ENCODE measurements at regions not wholly inside any gene's neighbourhood (a gene's known extent, or its start where the extent isn't known, plus 50 kb on each side); places are given as distances from the start of the nearest gene placed in this dataset.
"Not testable (repeated sequence)": the region's sequence is repeated elsewhere in the genome, so short reads cannot be mapped to it uniquely, and the experiment has no call there.

DNA sequence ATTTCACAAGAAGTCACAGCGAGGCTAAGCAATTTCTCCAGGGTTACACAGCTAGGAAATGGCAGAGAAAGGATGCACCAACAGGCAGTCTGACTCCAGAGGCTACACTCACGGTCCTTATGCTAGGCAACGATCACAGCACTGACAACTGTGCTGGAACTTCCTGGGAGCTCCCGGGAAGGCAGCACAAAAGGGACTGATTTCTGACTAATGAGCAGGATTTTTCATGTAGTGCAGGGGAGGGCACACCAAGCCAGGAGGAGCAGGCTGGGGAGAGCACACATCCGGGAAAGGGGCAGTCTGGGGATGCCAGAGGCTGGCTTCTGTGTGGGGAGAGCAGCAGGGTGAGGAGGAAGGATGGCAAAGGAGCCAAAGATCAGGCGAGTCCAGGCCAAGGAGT lies 486.7 kb downstream of the OMA1 start:
- intact Hi-C loops (cut with DNase I; ENCODE audit: low total_unique reads), result no loop called here
- Histone ChIP-seq H3K27ac (no peak overlapping the region), H3K4me1 (no peaks in the 10 kb centered on the region), H3K36me3 (no peaks in the 10 kb centered on the region), H3K27me3 (replicated peaks in 1 of 7) (peaks cover 0 to 7% (median 0%) of the 10 kb centered on the region in 7 donors), H3K9me3 (no peaks in the 10 kb centered on the region), H3K4me3 (no peak overlapping the region)
- no peak for DNase-seq
- TF ChIP-seq POLR2AphosphoS5 (IDR thresholded peaks at IDR 0.05) (no peak), POLR2A (IDR thresholded peaks at IDR 0.05) (no peak)
- TF ChIP-seq, protein P1, sequence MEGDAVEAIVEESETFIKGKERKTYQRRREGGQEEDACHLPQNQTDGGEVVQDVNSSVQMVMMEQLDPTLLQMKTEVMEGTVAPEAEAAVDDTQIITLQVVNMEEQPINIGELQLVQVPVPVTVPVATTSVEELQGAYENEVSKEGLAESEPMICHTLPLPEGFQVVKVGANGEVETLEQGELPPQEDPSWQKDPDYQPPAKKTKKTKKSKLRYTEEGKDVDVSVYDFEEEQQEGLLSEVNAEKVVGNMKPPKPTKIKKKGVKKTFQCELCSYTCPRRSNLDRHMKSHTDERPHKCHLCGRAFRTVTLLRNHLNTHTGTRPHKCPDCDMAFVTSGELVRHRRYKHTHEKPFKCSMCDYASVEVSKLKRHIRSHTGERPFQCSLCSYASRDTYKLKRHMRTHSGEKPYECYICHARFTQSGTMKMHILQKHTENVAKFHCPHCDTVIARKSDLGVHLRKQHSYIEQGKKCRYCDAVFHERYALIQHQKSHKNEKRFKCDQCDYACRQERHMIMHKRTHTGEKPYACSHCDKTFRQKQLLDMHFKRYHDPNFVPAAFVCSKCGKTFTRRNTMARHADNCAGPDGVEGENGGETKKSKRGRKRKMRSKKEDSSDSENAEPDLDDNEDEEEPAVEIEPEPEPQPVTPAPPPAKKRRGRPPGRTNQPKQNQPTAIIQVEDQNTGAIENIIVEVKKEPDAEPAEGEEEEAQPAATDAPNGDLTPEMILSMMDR (IDR thresholded peaks at IDR 0.05 in 8 of 11, conservative IDR thresholded peaks at IDR 0.05 in 3 of 11), result no peak
- WGBS, 5 donors, result 56 to 73% (median 70%) methylated on average over 5 to 6 of the region's 6 CpGs

DNA sequence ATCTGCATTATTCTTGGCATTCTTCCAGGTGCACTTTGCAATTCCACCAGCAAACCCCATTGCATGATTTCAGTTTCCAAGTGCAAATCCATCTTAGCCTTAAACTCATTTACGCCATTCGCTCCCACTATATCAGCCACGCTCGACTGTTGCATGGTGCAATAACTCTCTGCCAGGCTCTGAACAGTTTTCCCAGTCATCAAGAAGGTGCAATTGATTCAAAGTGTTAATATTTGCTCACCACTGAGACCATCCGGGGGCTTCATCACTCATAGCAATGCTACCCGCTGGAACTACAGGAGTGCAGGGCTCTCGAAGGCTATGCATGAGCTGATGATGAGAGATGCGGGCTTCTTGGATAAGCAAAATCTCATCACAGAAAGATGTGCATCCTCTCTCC lies 488.2 kb downstream of the OMA1 start:
- intact Hi-C loops (cut with DNase I; ENCODE audit: low total_unique reads), result no loop called here
- TF ChIP-seq POLR2AphosphoS5 (IDR thresholded peaks at IDR 0.05) (no peak), POLR2A (IDR thresholded peaks at IDR 0.05) (no peak)
- TF ChIP-seq, protein P1 (IDR thresholded peaks at IDR 0.05 in 8 of 11, conservative IDR thresholded peaks at IDR 0.05 in 3 of 11), result no peak
- no peak overlapping the region for H3K4me3 ChIP-seq
- H3K4me1 ChIP-seq, result no peaks in the 10 kb centered on the region
- DNase-seq, result no peak
- WGBS, 5 donors, result 73 to 97% (median 80%) methylated on average over 8 of the region's 8 CpGs
- H3K9me3 ChIP-seq, result peaks cover 0 to 5% (median 0%) of the 10 kb centered on the region in 8 donors
- no peak overlapping the region for H3K27ac ChIP-seq
- H3K36me3 ChIP-seq, result no peaks in the 10 kb centered on the region
- H3K27me3 ChIP-seq (replicated peaks in 1 of 7), result peaks cover 0 to 7% (median 0%) of the 10 kb centered on the region in 7 donors

DNA sequence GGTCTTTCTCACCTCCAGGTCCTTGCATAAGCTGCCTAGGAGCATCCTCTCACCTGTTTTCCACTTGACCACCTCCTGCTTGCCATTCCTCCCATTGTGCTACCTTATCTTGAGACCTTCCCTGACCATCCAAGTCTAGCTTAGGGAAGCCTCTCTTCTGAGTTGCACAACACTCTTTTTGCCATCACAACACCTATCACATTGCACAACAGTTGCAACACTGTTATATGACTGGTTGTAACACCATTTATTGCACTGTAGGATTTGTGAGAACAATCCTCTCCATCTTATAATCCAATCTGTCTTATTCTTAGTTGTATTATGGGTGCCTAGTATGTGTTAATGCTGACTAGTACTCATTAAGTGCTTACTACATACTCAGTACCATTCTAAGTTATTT lies 488.7 kb downstream of the OMA1 start:
- H3K36me3 ChIP-seq, result no peaks in the 10 kb centered on the region
- peaks cover 0 to 10% (median 0%) of the 10 kb centered on the region in 8 donors for H3K9me3 ChIP-seq
- no peak overlapping the region for H3K4me3 ChIP-seq
- H3K4me1 ChIP-seq, result no peaks in the 10 kb centered on the region
- H3K27ac ChIP-seq, result no peak overlapping the region
- no peak for TF ChIP-seq POLR2AphosphoS5 (IDR thresholded peaks at IDR 0.05)
- TF ChIP-seq, protein P1 (IDR thresholded peaks at IDR 0.05 in 8 of 11, conservative IDR thresholded peaks at IDR 0.05 in 3 of 11), result no peak
- no peak for TF ChIP-seq POLR2A (IDR thresholded peaks at IDR 0.05)
- intact Hi-C loops (cut with DNase I; ENCODE audit: low total_unique reads), result no loop called here
- peaks cover 0 to 7% (median 0%) of the 10 kb centered on the region in 7 donors for H3K27me3 ChIP-seq (replicated peaks in 1 of 7)
- no peak for DNase-seq

DNA sequence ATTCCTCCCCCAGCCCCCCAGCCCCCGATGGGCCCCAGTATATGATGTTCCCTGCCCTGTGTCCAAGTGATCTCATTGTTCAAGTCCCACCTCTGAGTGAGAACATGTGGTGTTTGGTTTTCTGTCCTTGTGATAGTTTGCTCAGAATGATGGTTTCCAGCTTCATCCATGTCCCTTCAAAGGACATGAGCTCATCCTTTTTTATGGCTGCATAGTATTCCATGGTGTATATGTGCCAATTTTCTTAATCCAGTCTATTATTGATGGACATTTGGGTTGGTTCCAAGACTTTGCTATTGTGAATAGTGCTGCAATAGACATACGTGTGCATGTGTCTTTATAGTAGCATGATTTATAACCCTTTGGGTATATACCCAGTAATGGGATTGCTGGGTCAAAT lies 495.3 kb downstream of the OMA1 start:
- H3K27me3 ChIP-seq (replicated peaks in 1 of 7); H3K27ac ChIP-seq; H3K36me3 ChIP-seq; DNase-seq; H3K4me3 ChIP-seq; H3K4me1 ChIP-seq; intact Hi-C loops (cut with DNase I; ENCODE audit: low total_unique reads): not testable (repeated sequence)
- 91 to 95% (median 91%) methylated on average over 2 of the region's 2 CpGs for WGBS, 5 donors
- H3K9me3 ChIP-seq, result peaks cover 0 to 20% (median 0%) of the 10 kb centered on the region in 8 donors

Measured in spleen (tissue), 11 donors.